GM13976 (cell line): ENCODE measurements at regions not wholly inside any gene's neighbourhood (a gene's known extent, or its start where the extent isn't known, plus 50 kb on each side); places are given as distances from the start of the nearest gene placed in this dataset.

Experiments
- DNase-seq: peaks from one replicate; pipeline ENCODE4 v3.0.0; 2012; ENCODE audit warnings: low spot score
- in situ Hi-C: fragments of 300-500 bp; cut with MboI; formaldehyde crosslinking; loops from one replicate; pipeline ENCODE4 v1.12.0; 2022; ENCODE audit warnings: low sequenced_read_pairs, mixed read lengths, inconsistent platforms; ENCODE audit not compliant: unreplicated experiment
- TF ChIP-seq, protein P1 (sequence below): IDR thresholded peaks from 2 replicates; pipeline ENCODE4 v1.5.1; 2012; ENCODE audit warnings: borderline replicate concordance, mild to moderate bottlenecking; ENCODE audit not compliant: insufficient read depth; ENCODE audit errors: extremely low read depth, missing control alignments, control extremely low read depth

DNA sequence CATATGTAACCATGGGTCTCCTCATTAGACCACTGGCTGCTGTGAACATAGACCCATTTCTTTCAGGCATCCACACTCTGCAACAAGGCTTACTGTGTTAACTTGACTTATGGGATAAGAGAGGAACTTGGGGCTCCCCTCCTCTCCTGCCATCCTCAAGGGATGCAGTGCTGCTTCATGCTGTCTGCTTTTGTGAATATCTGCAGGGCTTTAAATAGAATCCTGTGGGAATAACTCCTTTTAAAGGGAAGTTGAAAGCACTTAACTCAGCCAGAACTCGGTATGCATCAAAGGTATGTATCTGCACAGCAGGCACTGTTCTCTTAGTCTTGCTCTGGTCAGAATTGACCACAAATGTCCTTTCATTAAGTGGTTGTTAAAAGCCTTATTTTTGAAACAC is 222.5 kb upstream of the KIRREL3 start:
- TF ChIP-seq, protein P1, sequence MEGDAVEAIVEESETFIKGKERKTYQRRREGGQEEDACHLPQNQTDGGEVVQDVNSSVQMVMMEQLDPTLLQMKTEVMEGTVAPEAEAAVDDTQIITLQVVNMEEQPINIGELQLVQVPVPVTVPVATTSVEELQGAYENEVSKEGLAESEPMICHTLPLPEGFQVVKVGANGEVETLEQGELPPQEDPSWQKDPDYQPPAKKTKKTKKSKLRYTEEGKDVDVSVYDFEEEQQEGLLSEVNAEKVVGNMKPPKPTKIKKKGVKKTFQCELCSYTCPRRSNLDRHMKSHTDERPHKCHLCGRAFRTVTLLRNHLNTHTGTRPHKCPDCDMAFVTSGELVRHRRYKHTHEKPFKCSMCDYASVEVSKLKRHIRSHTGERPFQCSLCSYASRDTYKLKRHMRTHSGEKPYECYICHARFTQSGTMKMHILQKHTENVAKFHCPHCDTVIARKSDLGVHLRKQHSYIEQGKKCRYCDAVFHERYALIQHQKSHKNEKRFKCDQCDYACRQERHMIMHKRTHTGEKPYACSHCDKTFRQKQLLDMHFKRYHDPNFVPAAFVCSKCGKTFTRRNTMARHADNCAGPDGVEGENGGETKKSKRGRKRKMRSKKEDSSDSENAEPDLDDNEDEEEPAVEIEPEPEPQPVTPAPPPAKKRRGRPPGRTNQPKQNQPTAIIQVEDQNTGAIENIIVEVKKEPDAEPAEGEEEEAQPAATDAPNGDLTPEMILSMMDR, result no peak
- no peak for DNase-seq

DNA sequence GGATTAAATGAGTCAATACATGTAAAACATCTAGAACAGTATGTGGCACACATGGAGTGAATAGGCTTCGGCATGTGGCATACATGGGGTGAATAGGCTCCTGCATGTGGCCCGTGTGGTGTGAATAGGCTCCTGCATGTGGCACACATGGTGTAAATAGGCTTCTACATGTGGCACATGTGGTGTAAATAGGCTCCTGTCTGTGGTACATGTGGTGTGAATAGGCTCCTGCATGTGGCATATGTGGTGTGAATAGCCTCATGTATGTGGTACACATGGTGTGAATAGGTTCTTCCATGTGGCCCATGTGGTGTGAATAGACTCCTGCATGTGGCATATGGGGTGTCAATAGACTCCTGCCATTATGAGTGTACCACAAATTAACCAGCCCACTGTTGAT is 219.1 kb upstream of the KIRREL3 start:
- TF ChIP-seq, protein P1, result no peak
- DNase-seq, result no peak
- in situ Hi-C loops, result no loop called here

More for the DNA sequence above, 222.5 kb upstream of the KIRREL3 start:
- in situ Hi-C loops, result no loop called here

DNA sequence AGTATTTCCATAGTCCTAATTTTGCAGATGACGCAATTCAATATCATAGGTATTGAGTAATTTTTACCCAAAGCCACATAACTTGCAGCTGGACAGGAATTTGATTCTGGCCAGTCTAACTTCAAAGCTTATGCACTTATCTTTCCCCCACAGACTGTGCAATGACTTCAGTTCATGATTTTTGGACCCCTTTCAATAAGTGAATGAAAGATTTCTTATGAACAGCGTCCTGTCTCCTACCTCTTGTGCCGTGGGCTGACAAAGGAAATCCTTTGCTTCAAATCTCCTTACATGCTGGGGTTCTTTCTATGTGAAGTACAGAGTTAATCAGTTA is 217.7 kb upstream of the KIRREL3 start:
- TF ChIP-seq, protein P1, result no peak
- in situ Hi-C loops, result no loop called here
- DNase-seq, result no peak

GRCh38 chr11:127217452-127218274 is 217.1 kb upstream of the KIRREL3 start:
- no peak for DNase-seq
- TF ChIP-seq, protein P1, result no peak
- in situ Hi-C loops, result no loop called here

DNA sequence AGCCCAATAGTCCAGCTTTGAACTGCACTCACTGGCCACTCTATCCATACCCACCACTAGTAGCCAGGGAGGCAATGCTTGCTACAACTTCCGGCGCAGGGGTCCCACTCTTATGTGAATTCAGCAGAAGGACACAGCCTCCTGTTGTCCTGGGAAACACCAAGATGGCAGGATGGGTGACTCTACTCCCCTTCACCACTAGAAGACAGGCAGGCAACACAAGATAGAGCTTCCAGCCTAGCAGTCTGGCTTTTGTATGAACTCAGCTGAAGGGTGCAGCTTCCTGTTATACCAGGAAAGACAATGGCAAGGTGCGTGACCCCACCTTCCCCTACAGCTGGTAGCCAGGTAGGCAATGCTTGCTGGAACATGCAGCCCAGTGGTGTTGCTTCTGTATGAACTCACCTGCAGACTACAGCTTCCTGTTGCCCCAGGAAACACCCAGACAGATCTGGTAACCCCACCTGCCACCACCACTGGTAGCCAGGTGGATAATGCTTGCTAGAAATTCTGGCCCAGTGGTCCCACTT is 205.2 kb upstream of the KIRREL3 start:
- in situ Hi-C loops, result no loop called here
- TF ChIP-seq, protein P1, result no peak
- DNase-seq, result no peak

DNA sequence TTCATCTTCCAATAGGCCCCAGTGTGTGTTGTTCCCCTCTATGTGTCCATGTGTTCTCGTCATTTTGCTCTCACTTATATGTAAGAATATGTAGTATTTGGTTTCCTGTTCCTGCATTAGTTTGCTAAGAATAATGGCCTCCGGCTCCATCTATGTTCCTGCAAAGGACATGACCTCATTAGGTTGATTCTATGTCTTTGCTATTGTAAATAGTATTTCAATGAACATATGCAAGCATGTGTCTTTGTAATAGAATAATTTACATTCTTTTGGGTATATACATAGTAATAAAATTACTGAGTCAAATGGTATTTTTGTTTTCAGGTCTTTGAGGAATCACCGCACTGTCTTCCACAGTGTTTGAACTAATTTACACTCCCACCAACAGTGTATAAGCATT is 202.9 kb upstream of the KIRREL3 start:
- in situ Hi-C loops, result no loop called here
- TF ChIP-seq, protein P1, result no peak
- DNase-seq, result no peak
